ENCODE measurements at regions not wholly inside any gene's neighbourhood (a gene's known extent, or its start where the extent isn't known, plus 50 kb on each side); places are given as distances from the start of the nearest gene placed in this dataset.

- Mint-ChIP-seq H3K27ac (ENCODE audit: unreplicated experiment) (no peak overlapping the region), H3K9me3 (ENCODE audit: low read depth) (peaks cover 2% of the 10 kb centered on the region), H3K4me3 (ENCODE audit: unreplicated experiment) (no peak overlapping the region), H3K4me1 (ENCODE audit: low read depth) (peaks cover 49% of the 10 kb centered on the region), H3K36me3 (ENCODE audit: low read depth) (peaks cover 2% of the 10 kb centered on the region), H3K27me3 (ENCODE audit: low read depth) (no peaks in the 10 kb centered on the region)
- no peak for TF ChIP-seq CTCF (IDR thresholded peaks at IDR 0.05)
- no peak for DNase-seq (ENCODE audit: low spot score)
These were observed 263.5 kb downstream of the C4orf33 start for GRCh38 chr4:129359461-129359860.

- Mint-ChIP-seq H3K9me3 (ENCODE audit: low read depth) (peaks cover 2% of the 10 kb centered on the region), H3K4me1 (ENCODE audit: low read depth) (peaks cover 25% of the 10 kb centered on the region), H3K27me3 (ENCODE audit: low read depth) (peaks cover 2% of the 10 kb centered on the region), H3K36me3 (ENCODE audit: low read depth) (peaks cover 2% of the 10 kb centered on the region), H3K4me3 (ENCODE audit: unreplicated experiment) (no peak overlapping the region), H3K27ac (ENCODE audit: unreplicated experiment) (no peak overlapping the region)
- TF ChIP-seq CTCF (IDR thresholded peaks at IDR 0.05) = peak; percentile 97
- no peak for DNase-seq (ENCODE audit: low spot score)
These were observed 266.8 kb downstream of the C4orf33 start for GRCh38 chr4:129362691-129363274.

- Mint-ChIP-seq H3K27ac (ENCODE audit: unreplicated experiment) (no peak overlapping the region), H3K36me3 (ENCODE audit: low read depth) (peaks cover 2% of the 10 kb centered on the region), H3K4me3 (ENCODE audit: unreplicated experiment) (no peak overlapping the region), H3K9me3 (ENCODE audit: low read depth) (peaks cover 2% of the 10 kb centered on the region), H3K27me3 (ENCODE audit: low read depth) (peaks cover 11% of the 10 kb centered on the region), H3K4me1 (ENCODE audit: low read depth) (peaks cover 16% of the 10 kb centered on the region)
- no peak for DNase-seq (ENCODE audit: low spot score)
- peak; percentile 7 for TF ChIP-seq CTCF (IDR thresholded peaks at IDR 0.05)
These were observed 268.9 kb downstream of the C4orf33 start for GRCh38 chr4:129364747-129365452.

GRCh38 chr4:129369361-129370010 lies 273.5 kb downstream of the C4orf33 start:
- Mint-ChIP-seq H3K27me3 (ENCODE audit: low read depth) (peaks cover 24% of the 10 kb centered on the region), H3K9me3 (ENCODE audit: low read depth) (no peaks in the 10 kb centered on the region), H3K36me3 (ENCODE audit: low read depth) (no peaks in the 10 kb centered on the region), H3K27ac (ENCODE audit: unreplicated experiment) (no peak overlapping the region), H3K4me3 (ENCODE audit: unreplicated experiment) (no peak overlapping the region), H3K4me1 (ENCODE audit: low read depth) (peaks cover 7% of the 10 kb centered on the region)
- no peak for DNase-seq (ENCODE audit: low spot score)
- TF ChIP-seq CTCF (IDR thresholded peaks at IDR 0.05) = no peak

- Mint-ChIP-seq H3K4me3 (ENCODE audit: unreplicated experiment) (no peak overlapping the region), H3K36me3 (ENCODE audit: low read depth) (no peaks in the 10 kb centered on the region), H3K27me3 (ENCODE audit: low read depth) (peaks cover 25% of the 10 kb centered on the region), H3K27ac (ENCODE audit: unreplicated experiment) (no peak overlapping the region), H3K4me1 (ENCODE audit: low read depth) (peaks cover 7% of the 10 kb centered on the region), H3K9me3 (ENCODE audit: low read depth) (no peaks in the 10 kb centered on the region)
- DNase-seq (ENCODE audit: low spot score) = no peak
- TF ChIP-seq CTCF (IDR thresholded peaks at IDR 0.05) = no peak
These were observed 275.1 kb downstream of the C4orf33 start for GRCh38 chr4:129371065-129371464.

Measured in chondrocyte (in vitro differentiated cells).